Endothelial cell of hepatic sinusoid (primary cell): ENCODE measurements at regions not wholly inside any gene's neighbourhood (a gene's known extent, or its start where the extent isn't known, plus 50 kb on each side); places are given as distances from the start of the nearest gene placed in this dataset.
"Not testable (repeated sequence)": the region's sequence is repeated elsewhere in the genome, so short reads cannot be mapped to it uniquely, and the experiment has no call there.

Experiments
- in situ Hi-C: cut with HindIII; loops from 2 replicates; pipeline ENCODE4 v1.10.0; 2017; ENCODE audit warnings: low sequenced_read_pairs

- in situ Hi-C loops = no loop called here
Observed at GRCh38 chr4:23040539-23040938, 347.8 kb downstream of the GBA3 start.

GRCh38 chr4:23039818-23040217 is 347.1 kb downstream of the GBA3 start:
- in situ Hi-C loops = no loop called here

- in situ Hi-C loops = no loop called here
Observed at GRCh38 chr4:23038626-23039491, 346.1 kb downstream of the GBA3 start.

GRCh38 chr4:23036921-23037495 is 344.3 kb downstream of the GBA3 start:
- in situ Hi-C loops = no loop called here

GRCh38 chr4:23036503-23036902 is 343.8 kb downstream of the GBA3 start:
- in situ Hi-C loops = no loop called here

- in situ Hi-C loops = no loop called here
Observed at GRCh38 chr4:23035521-23036056, 342.9 kb downstream of the GBA3 start.

- in situ Hi-C loops = no loop called here
Observed at GRCh38 chr4:23034731-23035130, 342.0 kb downstream of the GBA3 start.

- in situ Hi-C loops = no loop called here
Observed at GRCh38 chr4:23033796-23034195, 341.1 kb downstream of the GBA3 start.

GRCh38 chr4:23028875-23029274 is 336.1 kb downstream of the GBA3 start:
- in situ Hi-C loops = no loop called here

GRCh38 chr4:23023666-23024065 is 330.9 kb downstream of the GBA3 start:
- in situ Hi-C loops = no loop called here

- in situ Hi-C loops = no loop called here
Observed at GRCh38 chr4:23023121-23023520, 330.4 kb downstream of the GBA3 start.

GRCh38 chr4:23022032-23022431 is 329.3 kb downstream of the GBA3 start:
- in situ Hi-C loops = no loop called here

GRCh38 chr4:23021040-23021439 is 328.3 kb downstream of the GBA3 start:
- in situ Hi-C loops = no loop called here

- in situ Hi-C loops = not testable (repeated sequence)
Observed at GRCh38 chr4:23020399-23020798, 327.7 kb downstream of the GBA3 start.

- in situ Hi-C loops = no loop called here
Observed at GRCh38 chr4:23016981-23017380, 324.2 kb downstream of the GBA3 start.

GRCh38 chr4:23015821-23016220 is 323.1 kb downstream of the GBA3 start:
- in situ Hi-C loops = no loop called here

GRCh38 chr4:23009093-23009492 is 316.4 kb downstream of the GBA3 start:
- in situ Hi-C loops = no loop called here

- in situ Hi-C loops = no loop called here
Observed at GRCh38 chr4:23006756-23007155, 314.0 kb downstream of the GBA3 start.

GRCh38 chr4:23005691-23006090 is 313.0 kb downstream of the GBA3 start:
- in situ Hi-C loops = no loop called here

- in situ Hi-C loops = no loop called here
Observed at GRCh38 chr4:23001478-23001877, 308.7 kb downstream of the GBA3 start.

GRCh38 chr4:22999419-22999818 is 306.7 kb downstream of the GBA3 start:
- in situ Hi-C loops = no loop called here
